IPS DF 19.7 (cell line): ENCODE measurements at regions not wholly inside any gene's neighbourhood (a gene's known extent, or its start where the extent isn't known, plus 50 kb on each side); places are given as distances from the start of the nearest gene placed in this dataset.

Experiments used
- DNase-seq: peaks from one replicate; pipeline ENCODE4 v3.0.0-alpha.2; 2013; ENCODE audit warnings: low read depth, low spot score

- DNase-seq: no peak
Observed at GRCh38 chr5:174311121-174311520, 265.6 kb downstream of the NSG2 start.

DNA sequence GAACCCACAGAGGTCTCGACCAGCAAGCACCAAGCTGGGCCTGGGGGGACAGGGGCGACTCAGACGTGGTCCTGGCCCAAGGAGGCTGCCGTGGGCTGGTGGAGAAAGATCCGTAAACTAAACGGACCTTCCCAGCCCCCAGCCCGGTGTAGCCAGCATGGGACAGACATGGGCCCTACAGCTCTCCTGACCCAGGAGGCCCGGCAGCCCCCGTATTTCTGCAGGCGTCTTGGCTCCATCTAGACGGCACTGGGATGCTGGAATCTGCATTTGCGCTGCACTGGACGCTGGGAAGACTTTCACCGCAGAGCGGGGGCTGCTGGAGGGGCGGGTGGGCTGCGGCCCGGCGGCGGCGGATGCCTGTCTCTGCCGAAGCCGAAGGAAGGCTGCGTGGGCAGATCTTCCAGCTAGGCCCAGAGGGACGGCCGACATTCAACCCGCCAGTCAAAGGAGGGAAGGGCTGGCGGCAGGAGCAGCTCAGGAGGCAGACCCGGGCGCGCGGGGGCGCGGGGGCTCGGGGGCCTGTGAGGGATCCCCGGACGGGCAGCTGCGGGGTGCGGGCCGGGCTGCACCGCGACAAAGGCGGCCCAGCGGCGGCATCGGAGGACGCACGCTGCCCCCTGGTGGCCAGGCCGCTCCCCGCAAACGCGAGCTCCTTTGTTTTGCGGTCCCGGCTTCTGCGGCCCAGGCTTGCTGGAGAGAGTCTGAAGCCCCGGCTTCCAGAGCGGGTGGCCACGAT, 266.2 kb downstream of the NSG2 start:
- no peak for DNase-seq

GRCh38 chr5:174312270-174312617, 266.7 kb downstream of the NSG2 start:
- DNase-seq: no peak

- DNase-seq: no peak
Observed at GRCh38 chr5:174312641-174313040, 267.1 kb downstream of the NSG2 start.

DNA sequence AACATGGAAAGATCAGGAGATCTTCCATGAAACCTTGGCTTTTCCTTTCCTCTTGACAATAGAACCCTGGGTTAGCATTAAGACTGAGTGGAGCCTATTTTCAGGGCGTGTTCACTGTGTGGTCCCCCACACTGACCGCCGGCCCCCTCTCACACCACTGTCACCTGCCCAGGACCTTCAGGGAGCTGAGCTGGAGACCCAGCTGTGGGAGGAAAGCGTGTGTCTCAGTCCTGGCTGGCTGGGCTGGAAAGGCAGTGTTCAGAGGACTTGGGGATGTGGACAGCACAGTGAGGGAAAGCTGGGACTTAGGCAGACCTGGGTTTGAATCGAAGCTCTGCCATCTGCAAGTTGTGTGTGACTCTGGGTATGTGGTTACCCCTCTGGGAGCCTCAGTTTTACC, 268.1 kb downstream of the NSG2 start:
- no peak for DNase-seq

- DNase-seq: no peak
Observed at GRCh38 chr5:174314261-174314660, 268.8 kb downstream of the NSG2 start.

GRCh38 chr5:174315471-174315870, 270.0 kb downstream of the NSG2 start:
- no peak for DNase-seq

- no peak for DNase-seq
Observed at GRCh38 chr5:174315871-174316270, 270.4 kb downstream of the NSG2 start.

DNA sequence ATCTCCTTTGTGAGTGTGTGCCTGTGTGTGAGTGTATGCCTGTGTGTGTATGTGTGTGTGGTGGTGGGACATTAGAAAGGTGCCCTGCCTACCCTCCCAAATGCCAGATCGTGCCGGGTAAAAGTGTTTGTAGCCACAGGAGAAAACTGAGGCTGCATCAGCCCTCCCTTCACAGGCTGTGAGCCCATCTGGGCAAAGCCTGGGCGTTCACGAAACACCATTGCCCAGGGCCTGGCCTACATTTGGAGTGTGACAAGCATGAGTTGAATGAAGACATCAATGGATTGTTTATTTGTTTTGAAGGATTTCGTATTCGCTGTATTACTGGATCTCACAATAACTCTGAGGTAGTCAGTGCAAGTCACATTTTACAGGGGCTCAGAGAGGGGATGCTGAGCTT, 270.8 kb downstream of the NSG2 start:
- no peak for DNase-seq

GRCh38 chr5:174317256-174317894, 271.9 kb downstream of the NSG2 start:
- no peak for DNase-seq

GRCh38 chr5:174318578-174318977, 273.1 kb downstream of the NSG2 start:
- DNase-seq: no peak

DNA sequence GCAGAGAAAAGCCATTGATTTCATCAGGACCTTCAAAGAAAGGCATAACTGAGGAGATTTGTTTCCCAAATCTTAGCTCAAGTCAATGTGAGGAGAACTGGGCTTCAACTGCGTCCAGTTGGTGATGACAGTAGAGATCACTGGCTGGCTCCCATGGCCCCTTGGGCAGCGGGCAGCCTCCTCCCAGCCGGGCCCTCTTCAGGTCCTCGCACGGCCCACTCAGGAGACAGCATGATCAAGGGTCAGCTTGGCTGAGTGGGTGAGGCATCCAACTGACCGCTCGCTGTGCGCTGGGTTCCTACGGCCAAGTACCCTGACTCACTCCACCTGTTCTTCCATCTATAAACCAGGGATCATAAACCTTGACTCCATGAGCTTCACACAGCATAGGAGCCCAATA, 274.0 kb downstream of the NSG2 start:
- no peak for DNase-seq

DNA sequence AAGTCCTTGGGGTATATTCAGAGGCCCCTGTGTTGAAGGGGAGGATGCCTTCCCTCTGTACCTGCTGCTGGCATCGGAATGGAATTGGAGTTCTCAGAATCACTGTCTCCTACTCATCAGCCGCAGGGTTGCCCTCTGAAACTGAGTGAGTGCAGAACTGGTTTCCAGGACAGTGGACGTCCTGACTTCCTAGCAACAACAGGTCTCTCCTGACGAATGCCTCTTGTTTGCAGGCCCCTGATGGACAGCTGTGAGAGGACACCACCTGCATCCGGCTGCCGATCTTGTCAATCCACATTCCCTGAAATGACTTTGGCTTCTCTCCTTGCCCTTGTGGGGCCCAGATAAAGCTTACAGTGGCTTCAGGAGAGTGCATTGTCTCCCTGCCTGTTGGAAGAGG, 274.5 kb downstream of the NSG2 start:
- DNase-seq: no peak

GRCh38 chr5:174323878-174324281, 278.4 kb downstream of the NSG2 start:
- DNase-seq: peak; percentile 72

DNA sequence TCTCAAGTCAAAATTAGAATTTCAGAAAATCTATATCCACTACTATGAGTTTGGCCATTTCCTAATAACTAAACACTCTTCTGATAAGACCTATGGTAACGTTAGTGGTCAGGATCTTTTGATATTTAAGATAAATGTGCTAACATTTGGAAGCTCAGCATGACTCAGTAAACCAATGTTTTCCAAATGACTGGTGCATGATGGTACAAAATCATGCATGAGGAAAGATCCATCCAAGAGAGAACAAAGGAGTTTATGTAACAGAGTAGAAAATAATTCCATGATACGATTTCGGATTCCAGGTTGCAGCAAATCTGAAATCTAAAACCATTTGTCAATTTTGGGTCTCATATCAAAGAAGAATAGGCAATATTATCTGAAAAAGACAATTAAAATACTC, 279.2 kb downstream of the NSG2 start:
- no peak for DNase-seq

GRCh38 chr5:174325431-174325830, 279.9 kb downstream of the NSG2 start:
- DNase-seq: no peak

GRCh38 chr5:174325961-174326360, 280.5 kb downstream of the NSG2 start:
- DNase-seq: no peak

GRCh38 chr5:174326372-174326771, 280.9 kb downstream of the NSG2 start:
- DNase-seq: no peak

DNA sequence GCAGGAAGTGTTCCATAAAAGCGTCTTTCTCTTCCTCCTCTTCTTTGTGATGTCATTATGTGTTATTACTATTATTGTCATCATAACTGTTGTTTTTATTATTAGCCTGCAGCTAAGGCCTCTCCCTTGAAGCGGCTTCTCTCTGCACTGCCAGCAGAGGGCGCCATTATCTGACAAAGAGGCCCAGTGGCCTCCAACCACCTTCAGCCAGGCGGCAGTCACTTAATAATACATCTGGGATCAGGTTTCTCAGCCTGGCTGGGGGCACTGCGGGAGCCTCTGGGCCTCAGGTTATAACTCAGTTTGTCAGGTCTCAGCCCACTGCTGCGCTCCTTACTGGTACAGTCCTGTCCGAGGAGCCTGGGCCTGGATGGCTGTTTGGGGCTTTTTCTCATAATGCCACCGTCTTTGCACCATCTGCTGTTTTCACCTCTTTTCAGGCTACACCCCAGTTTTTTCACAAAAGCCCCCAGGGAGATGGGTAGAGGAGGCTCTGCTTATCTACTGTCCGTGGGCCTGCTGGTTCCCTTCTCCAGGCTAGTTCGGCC, 281.9 kb downstream of the NSG2 start:
- DNase-seq: no peak

DNA sequence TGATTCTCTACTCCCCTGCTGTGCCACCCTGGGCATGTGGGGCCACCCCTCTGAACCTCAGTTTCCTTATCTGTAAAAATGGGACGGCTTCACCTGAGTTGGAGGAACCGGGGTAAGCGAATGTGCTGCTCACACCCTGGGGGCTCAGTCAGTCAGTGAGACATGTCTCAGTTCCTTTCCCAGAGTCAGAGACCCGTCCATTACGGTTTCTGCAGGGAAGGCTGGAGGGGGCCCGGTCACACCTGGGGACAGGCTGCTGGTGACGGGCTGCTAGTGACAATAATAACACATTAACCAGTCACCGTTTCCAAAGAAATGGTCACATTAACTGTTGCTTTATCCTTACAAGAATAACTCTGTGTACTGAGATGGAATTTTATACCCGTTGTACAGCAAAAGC, 282.4 kb downstream of the NSG2 start:
- DNase-seq: no peak

GRCh38 chr5:174328631-174329299, 283.3 kb downstream of the NSG2 start:
- no peak for DNase-seq

DNA sequence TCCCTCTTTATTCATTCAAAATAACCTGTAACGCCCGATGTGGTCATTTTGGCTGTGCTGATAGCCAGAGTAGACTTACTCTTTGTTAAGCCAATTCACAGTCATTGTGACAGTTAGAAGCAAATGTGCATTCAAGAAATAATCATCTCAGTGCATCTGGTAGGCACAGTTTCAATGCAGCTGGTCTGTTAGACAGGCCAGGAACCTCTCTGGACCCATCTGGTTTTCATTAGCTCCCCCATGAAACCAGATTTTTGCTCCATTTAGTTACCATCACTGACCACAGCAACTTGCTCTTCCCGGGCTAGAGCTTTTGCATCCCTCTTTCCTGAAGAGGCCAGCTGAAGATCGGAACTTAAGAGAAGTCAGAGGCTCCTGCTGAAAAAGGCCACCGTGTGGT, 284.2 kb downstream of the NSG2 start:
- DNase-seq: no peak
